A673 (cell line): ENCODE measurements at regions not wholly inside any gene's neighbourhood (a gene's known extent, or its start where the extent isn't known, plus 50 kb on each side); places are given as distances from the start of the nearest gene placed in this dataset.

ENCODE experiments used
- CTCF ChIP-seq: fragments of 300-800, 200-600 bp; sonication (generic); conservative IDR thresholded peaks from 2 replicates; pipeline ENCODE4 v1.5.1; 2017; ENCODE audit warnings: low read depth, mild to moderate bottlenecking, antibody characterized with exemption, low read length, moderate library complexity, mixed read lengths
- EZH2 ChIP-seq: fragments of 200-600 bp; sonication (generic); IDR thresholded peaks from 2 replicates; pipeline ENCODE4 v1.6.1; 2017; ENCODE audit warnings: borderline replicate concordance, low read depth, mild to moderate bottlenecking, mixed read lengths, antibody characterized with exemption, low read length; ENCODE audit not compliant: poor library complexity, severe bottlenecking

- TF ChIP-seq CTCF (no peak), EZH2 (no peak)
Measured at GRCh38 chr4:134533068-134533467, 331.5 kb upstream of the PABPC4L start.
